ENCODE measurements at regions not wholly inside any gene's neighbourhood (a gene's known extent, or its start where the extent isn't known, plus 50 kb on each side); places are given as distances from the start of the nearest gene placed in this dataset.

GRCh38 chr18:78557371-78557770 lies 422.2 kb upstream of the SALL3 start:
- H3K36me3 Mint-ChIP-seq = peaks cover 0 to 4% (median 0%) of the 10 kb centered on the region in 5 donors
- H3K9me3 Mint-ChIP-seq = peaks cover 0 to 32% (median 13%) of the 10 kb centered on the region in 11 donors
- Histone ChIP-seq H3K27ac (ENCODE audit: low read depth, low read length) (no peak overlapping the region), H3K4me1 (ENCODE audit: control insufficient read depth in 2 of 2, insufficient read depth in 2 of 2, low read length in 2 of 2) (no peaks in the 10 kb centered on the region), H3K4me3 (ENCODE audit: low read length) (no peak overlapping the region), H3K27me3 (ENCODE audit: control insufficient read depth in 2 of 2, insufficient read depth in 2 of 2, low read length in 2 of 2) (no peaks in the 10 kb centered on the region), H3K36me3 (ENCODE audit: control insufficient read depth in 2 of 3, insufficient read depth in 3 of 3, low read length in 3 of 3) (no peaks in the 10 kb centered on the region), H3K9me3 (ENCODE audit: control insufficient read depth in 2 of 3, low read length in 3 of 3) (peaks cover 0 to 15% (median 0%) of the 10 kb centered on the region in 3 experiments)
- peaks cover 0 to 4% (median 0%) of the 10 kb centered on the region in 5 donors for H3K27me3 Mint-ChIP-seq
- no peaks in the 10 kb centered on the region for H3K4me1 Mint-ChIP-seq
- H3K27ac Mint-ChIP-seq = no peak overlapping the region
- ATAC-seq = no peak
- DNase-seq = no peak
- no peak overlapping the region for H3K4me3 Mint-ChIP-seq
- ChIA-PET CTCF (no interaction called here), POLR2A (no interaction called here)
- intact Hi-C loops (cut with micrococcal nuclease) = no loop called here

GRCh38 chr18:78558101-78558810 lies 421.4 kb upstream of the SALL3 start:
- intact Hi-C loops (cut with micrococcal nuclease) = no loop called here
- H3K27ac ChIP-seq (ENCODE audit: low read depth, low read length) = no peak overlapping the region
- H3K4me3 ChIP-seq (ENCODE audit: low read length) = no peak overlapping the region
- H3K36me3 Mint-ChIP-seq = peaks cover 0 to 4% (median 0%) of the 10 kb centered on the region in 5 donors
- H3K27ac Mint-ChIP-seq = no peak overlapping the region
- no peak overlapping the region for H3K4me3 Mint-ChIP-seq
- H3K4me1 Mint-ChIP-seq = no peaks in the 10 kb centered on the region
- no peak for DNase-seq
- no peaks in the 10 kb centered on the region for H3K4me1 ChIP-seq (ENCODE audit: control insufficient read depth in 2 of 2, insufficient read depth in 2 of 2, low read length in 2 of 2)
- no peaks in the 10 kb centered on the region for H3K36me3 ChIP-seq (ENCODE audit: control insufficient read depth in 2 of 3, insufficient read depth in 3 of 3, low read length in 3 of 3)
- H3K9me3 ChIP-seq (ENCODE audit: control insufficient read depth in 2 of 3, low read length in 3 of 3) = peaks cover 0 to 15% (median 0%) of the 10 kb centered on the region in 3 experiments
- H3K27me3 Mint-ChIP-seq = peaks cover 0 to 5% (median 0%) of the 10 kb centered on the region in 5 donors
- POLR2A ChIA-PET = no interaction called here
- ATAC-seq = no peak
- peaks cover 0 to 27% (median 13%) of the 10 kb centered on the region in 11 donors for H3K9me3 Mint-ChIP-seq
- CTCF ChIA-PET = no interaction called here
- no peaks in the 10 kb centered on the region for H3K27me3 ChIP-seq (ENCODE audit: control insufficient read depth in 2 of 2, insufficient read depth in 2 of 2, low read length in 2 of 2)

- peaks cover 0 to 15% (median 0%) of the 10 kb centered on the region in 3 experiments for H3K9me3 ChIP-seq (ENCODE audit: control insufficient read depth in 2 of 3, low read length in 3 of 3)
- Mint-ChIP-seq H3K4me1 (no peaks in the 10 kb centered on the region), H3K27me3 (peaks cover 0 to 5% (median 0%) of the 10 kb centered on the region in 5 donors), H3K36me3 (peaks cover 0 to 4% (median 0%) of the 10 kb centered on the region in 5 donors), H3K27ac (no peak overlapping the region), H3K9me3 (peaks cover 0 to 26% (median 13%) of the 10 kb centered on the region in 11 donors), H3K4me3 (no peak overlapping the region)
- no peak for ATAC-seq
- no peak overlapping the region for H3K4me3 ChIP-seq (ENCODE audit: low read length)
- H3K27me3 ChIP-seq (ENCODE audit: control insufficient read depth in 2 of 2, insufficient read depth in 2 of 2, low read length in 2 of 2) = no peaks in the 10 kb centered on the region
- no peaks in the 10 kb centered on the region for H3K36me3 ChIP-seq (ENCODE audit: control insufficient read depth in 2 of 3, insufficient read depth in 3 of 3, low read length in 3 of 3)
- ChIA-PET POLR2A (no interaction called here), CTCF (no interaction called here)
- no peak for DNase-seq
- intact Hi-C loops (cut with micrococcal nuclease) = no loop called here
- H3K4me1 ChIP-seq (ENCODE audit: control insufficient read depth in 2 of 2, insufficient read depth in 2 of 2, low read length in 2 of 2) = no peaks in the 10 kb centered on the region
- no peak overlapping the region for H3K27ac ChIP-seq (ENCODE audit: low read depth, low read length)
Measured at GRCh38 chr18:78558948-78559347, 420.7 kb upstream of the SALL3 start.

- ATAC-seq (no peak), DNase-seq (no peak)
- Mint-ChIP-seq H3K4me1 (no peaks in the 10 kb centered on the region), H3K4me3 (no peak overlapping the region), H3K36me3 (no peaks in the 10 kb centered on the region), H3K9me3 (peaks cover 0 to 20% (median 10%) of the 10 kb centered on the region in 11 donors), H3K27me3 (peaks cover 0 to 5% (median 0%) of the 10 kb centered on the region in 5 donors), H3K27ac (no peak overlapping the region)
- no peaks in the 10 kb centered on the region for H3K4me1 ChIP-seq (ENCODE audit: control insufficient read depth in 2 of 2, insufficient read depth in 2 of 2, low read length in 2 of 2)
- H3K27ac ChIP-seq (ENCODE audit: low read depth, low read length) = no peak overlapping the region
- intact Hi-C loops (cut with micrococcal nuclease) = no loop called here
- no peak overlapping the region for H3K4me3 ChIP-seq (ENCODE audit: low read length)
- H3K27me3 ChIP-seq (ENCODE audit: control insufficient read depth in 2 of 2, insufficient read depth in 2 of 2, low read length in 2 of 2) = no peaks in the 10 kb centered on the region
- H3K9me3 ChIP-seq (ENCODE audit: control insufficient read depth in 2 of 3, low read length in 3 of 3) = peaks cover 0 to 11% (median 0%) of the 10 kb centered on the region in 3 experiments
- CTCF ChIA-PET = no interaction called here
- H3K36me3 ChIP-seq (ENCODE audit: control insufficient read depth in 2 of 3, insufficient read depth in 3 of 3, low read length in 3 of 3) = no peaks in the 10 kb centered on the region
- POLR2A ChIA-PET = no interaction called here
Measured at GRCh38 chr18:78559584-78559983, 420.0 kb upstream of the SALL3 start.

- Mint-ChIP-seq H3K9me3 (peaks cover 0 to 9% (median 1%) of the 10 kb centered on the region in 11 donors), H3K27me3 (peaks cover 0 to 5% (median 0%) of the 10 kb centered on the region in 5 donors), H3K27ac (no peak overlapping the region), H3K4me1 (no peaks in the 10 kb centered on the region), H3K36me3 (no peaks in the 10 kb centered on the region), H3K4me3 (no peak overlapping the region)
- Histone ChIP-seq H3K27me3 (ENCODE audit: control insufficient read depth in 2 of 2, insufficient read depth in 2 of 2, low read length in 2 of 2) (no peaks in the 10 kb centered on the region), H3K4me3 (ENCODE audit: low read length) (no peak overlapping the region), H3K4me1 (ENCODE audit: control insufficient read depth in 2 of 2, insufficient read depth in 2 of 2, low read length in 2 of 2) (no peaks in the 10 kb centered on the region), H3K36me3 (ENCODE audit: control insufficient read depth in 2 of 3, insufficient read depth in 3 of 3, low read length in 3 of 3) (no peaks in the 10 kb centered on the region), H3K9me3 (ENCODE audit: control insufficient read depth in 2 of 3, low read length in 3 of 3) (no peaks in the 10 kb centered on the region), H3K27ac (ENCODE audit: low read depth, low read length) (no peak overlapping the region)
- CTCF ChIA-PET = no interaction called here
- DNase-seq = no peak
- intact Hi-C loops (cut with micrococcal nuclease) = no loop called here
- ATAC-seq = no peak
- POLR2A ChIA-PET = no interaction called here
Measured at GRCh38 chr18:78561757-78562510, 417.7 kb upstream of the SALL3 start.

- Histone ChIP-seq H3K27me3 (ENCODE audit: control insufficient read depth in 2 of 2, insufficient read depth in 2 of 2, low read length in 2 of 2) (no peaks in the 10 kb centered on the region), H3K9me3 (ENCODE audit: control insufficient read depth in 2 of 3, low read length in 3 of 3) (no peaks in the 10 kb centered on the region), H3K27ac (ENCODE audit: low read depth, low read length) (no peak overlapping the region), H3K4me1 (ENCODE audit: control insufficient read depth in 2 of 2, insufficient read depth in 2 of 2, low read length in 2 of 2) (no peaks in the 10 kb centered on the region), H3K36me3 (ENCODE audit: control insufficient read depth in 2 of 3, insufficient read depth in 3 of 3, low read length in 3 of 3) (no peaks in the 10 kb centered on the region), H3K4me3 (ENCODE audit: low read length) (no peak overlapping the region)
- Mint-ChIP-seq H3K9me3 (peaks cover 0 to 14% (median 5%) of the 10 kb centered on the region in 11 donors), H3K27me3 (peaks cover 0 to 5% (median 0%) of the 10 kb centered on the region in 5 donors), H3K27ac (no peak overlapping the region), H3K4me3 (no peak overlapping the region), H3K36me3 (no peaks in the 10 kb centered on the region), H3K4me1 (no peaks in the 10 kb centered on the region)
- intact Hi-C loops (cut with micrococcal nuclease) = no loop called here
- CTCF ChIA-PET = no interaction called here
- no peak for DNase-seq
- ATAC-seq = no peak
- POLR2A ChIA-PET = no interaction called here
Measured at GRCh38 chr18:78562531-78562961, 417.1 kb upstream of the SALL3 start.
